Loucy (cell line): ENCODE measurements at regions not wholly inside any gene's neighbourhood (a gene's known extent, or its start where the extent isn't known, plus 50 kb on each side); places are given as distances from the start of the nearest gene placed in this dataset.

ENCODE experiments used
- H2AFZ ChIP-seq: fragments of 200-600 bp; sonication (generic); 2 replicates; pipeline ENCODE4 v1.6.0; 2016; ENCODE audit warnings: antibody characterized with exemption, mild to moderate bottlenecking, low read length, moderate library complexity
- H3F3A ChIP-seq: fragments of 200-600 bp; 2 replicates; pipeline ENCODE4 v1.6.0; 2016; ENCODE audit warnings: antibody characterized with exemption, low read depth, mild to moderate bottlenecking
- H3K27me3 ChIP-seq: fragments of 200-600 bp; sonication (generic); 2 replicates; pipeline ENCODE4 v1.6.1; 2014; ENCODE audit warnings: low read length, mild to moderate bottlenecking; ENCODE audit not compliant: insufficient read depth, poor library complexity, severe bottlenecking
- H3K36me3 ChIP-seq: fragments of 200-600 bp; sonication (generic); 2 replicates; pipeline ENCODE4 v1.6.1; 2016; ENCODE audit warnings: low read length; ENCODE audit not compliant: insufficient read depth
- H3K4me1 ChIP-seq: fragments of 200-600 bp; sonication (generic); 2 replicates; pipeline ENCODE4 v1.5.1; 2014; ENCODE audit warnings: low read length, mild to moderate bottlenecking; ENCODE audit not compliant: insufficient read depth, poor library complexity, severe bottlenecking
- H3K4me2 ChIP-seq: fragments of 200-600 bp; sonication (generic); 2 replicates; pipeline ENCODE4 v1.6.0; 2014; ENCODE audit warnings: antibody characterized with exemption, low read length, low read depth, mild to moderate bottlenecking; ENCODE audit not compliant: poor library complexity, severe bottlenecking
- H3K4me3 ChIP-seq: fragments of 200-600 bp; sonication (generic); 2 replicates; pipeline ENCODE4 v1.5.1; 2014; ENCODE audit warnings: low read length, mild to moderate bottlenecking, mixed read lengths; ENCODE audit not compliant: poor library complexity, severe bottlenecking
- H3K79me2 ChIP-seq: fragments of 200-600 bp; sonication (generic); 2 replicates; pipeline ENCODE4 v1.6.1; 2014; ENCODE audit warnings: low read length; ENCODE audit not compliant: insufficient read depth
- H3K9ac ChIP-seq: fragments of 200-600 bp; sonication (generic); 2 replicates; pipeline ENCODE4 v1.6.0; 2014; ENCODE audit warnings: mild to moderate bottlenecking, low read depth, low read length, moderate library complexity; ENCODE audit not compliant: poor library complexity, severe bottlenecking
- H3K9me2 ChIP-seq: fragments of 200-600 bp; sonication (generic); replicated peaks from 2 replicates; pipeline ENCODE4 v1.6.1; 2016; ENCODE audit warnings: low read depth, low read length, mixed read lengths
- H3K9me3 ChIP-seq: fragments of 200-600 bp; sonication (generic); 2 replicates; pipeline ENCODE4 v1.6.1; 2014; ENCODE audit warnings: mild to moderate bottlenecking, antibody characterized with exemption, low read length, low read depth; ENCODE audit not compliant: insufficient read depth
- H4K20me1 ChIP-seq: fragments of 200-600 bp; sonication (generic); 2 replicates; pipeline ENCODE4 v1.6.0; 2014; ENCODE audit warnings: antibody characterized with exemption, low read length, mild to moderate bottlenecking; ENCODE audit not compliant: insufficient read depth, poor library complexity, severe bottlenecking
- EZH2phosphoT487 ChIP-seq: fragments of 200-600 bp; IDR thresholded peaks from 2 replicates; pipeline ENCODE4 v1.6.1; 2018; ENCODE audit warnings: antibody characterized with exemption, mild to moderate bottlenecking, moderate library complexity, borderline replicate concordance
- TF ChIP-seq, protein P1 (sequence below): fragments of 200-600 bp; sonication (generic); conservative IDR thresholded peaks from 2 replicates; pipeline ENCODE4 v1.5.1; 2014; ENCODE audit warnings: mild to moderate bottlenecking, antibody characterized with exemption, low read length

DNA sequence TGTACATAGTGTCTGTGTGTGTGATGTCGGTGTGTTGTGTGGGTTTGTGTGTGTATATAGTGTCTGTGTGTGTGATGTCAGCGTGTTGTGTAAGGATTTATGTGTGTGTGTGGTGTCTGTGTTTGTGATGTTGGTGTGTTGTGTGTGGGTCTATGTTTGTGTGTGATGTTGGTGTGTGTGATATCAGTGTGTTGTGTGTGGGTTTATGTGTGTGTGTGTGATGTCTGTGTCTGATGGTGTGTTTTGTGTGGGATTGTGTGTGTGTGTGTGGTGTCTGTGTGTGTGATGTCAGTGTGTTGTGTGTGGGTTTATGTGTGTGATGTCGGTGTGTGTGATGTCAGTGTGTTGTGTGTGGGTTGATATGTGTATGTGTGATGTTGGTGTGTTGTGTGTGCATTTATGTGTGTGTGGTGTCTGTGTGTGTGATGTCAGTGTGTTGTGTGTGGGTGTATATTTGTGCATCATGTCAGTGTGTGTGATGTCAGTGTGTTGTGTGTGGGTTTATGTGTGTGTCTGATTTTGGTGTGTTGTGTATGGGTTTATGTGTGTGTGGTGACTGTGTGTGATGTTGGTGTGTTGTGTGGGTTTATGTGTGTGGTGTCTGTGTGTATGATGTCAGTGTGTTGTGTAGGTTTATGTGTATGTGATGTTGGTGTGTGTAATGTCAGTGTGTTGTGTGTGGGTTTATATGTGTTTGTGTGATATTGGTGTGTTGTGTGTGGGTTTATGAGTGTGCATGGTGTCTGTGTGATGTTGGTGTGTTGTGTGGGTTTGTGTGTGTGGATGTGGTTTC, 102.4 kb upstream of the CD93 start:
- Histone ChIP-seq H4K20me1 (no peaks in the 10 kb centered on the region), H3K36me3 (no peaks in the 10 kb centered on the region)
- TF ChIP-seq, protein P1, sequence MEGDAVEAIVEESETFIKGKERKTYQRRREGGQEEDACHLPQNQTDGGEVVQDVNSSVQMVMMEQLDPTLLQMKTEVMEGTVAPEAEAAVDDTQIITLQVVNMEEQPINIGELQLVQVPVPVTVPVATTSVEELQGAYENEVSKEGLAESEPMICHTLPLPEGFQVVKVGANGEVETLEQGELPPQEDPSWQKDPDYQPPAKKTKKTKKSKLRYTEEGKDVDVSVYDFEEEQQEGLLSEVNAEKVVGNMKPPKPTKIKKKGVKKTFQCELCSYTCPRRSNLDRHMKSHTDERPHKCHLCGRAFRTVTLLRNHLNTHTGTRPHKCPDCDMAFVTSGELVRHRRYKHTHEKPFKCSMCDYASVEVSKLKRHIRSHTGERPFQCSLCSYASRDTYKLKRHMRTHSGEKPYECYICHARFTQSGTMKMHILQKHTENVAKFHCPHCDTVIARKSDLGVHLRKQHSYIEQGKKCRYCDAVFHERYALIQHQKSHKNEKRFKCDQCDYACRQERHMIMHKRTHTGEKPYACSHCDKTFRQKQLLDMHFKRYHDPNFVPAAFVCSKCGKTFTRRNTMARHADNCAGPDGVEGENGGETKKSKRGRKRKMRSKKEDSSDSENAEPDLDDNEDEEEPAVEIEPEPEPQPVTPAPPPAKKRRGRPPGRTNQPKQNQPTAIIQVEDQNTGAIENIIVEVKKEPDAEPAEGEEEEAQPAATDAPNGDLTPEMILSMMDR, result no peak
- TF ChIP-seq EZH2phosphoT487, result no peak

DNA sequence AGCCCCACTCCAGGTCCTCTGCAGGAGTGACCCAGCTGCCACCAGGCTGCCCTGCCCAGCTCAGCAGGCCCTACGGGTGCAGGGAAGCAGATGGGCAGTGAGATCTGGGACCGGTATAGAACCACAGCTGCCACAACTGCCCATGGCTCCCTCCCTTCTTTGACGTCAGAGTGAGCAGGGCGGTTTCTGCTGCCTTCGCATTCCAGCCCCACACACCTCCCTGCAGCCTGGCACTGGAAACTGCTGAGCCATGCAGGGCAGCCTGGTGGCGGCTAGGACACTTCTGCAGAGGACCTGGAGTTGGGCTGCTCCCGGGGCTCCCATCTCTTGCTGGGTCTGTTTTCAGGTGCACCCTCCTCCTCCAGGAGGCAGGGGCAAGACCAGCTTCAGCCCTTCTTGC, 101.6 kb upstream of the CD93 start:
- H3K9me2 ChIP-seq, result no peaks in the 10 kb centered on the region
- H3K79me2 ChIP-seq, result no peaks in the 10 kb centered on the region
- no peak overlapping the region for H3K4me3 ChIP-seq
- H3K9ac ChIP-seq, result no peak overlapping the region
- no peaks in the 10 kb centered on the region for H3F3A ChIP-seq
- H3K4me2 ChIP-seq, result no peak overlapping the region
- no peaks in the 10 kb centered on the region for H3K9me3 ChIP-seq
- no peak for TF ChIP-seq EZH2phosphoT487
- TF ChIP-seq, protein P1, result no peak
- H4K20me1 ChIP-seq, result no peaks in the 10 kb centered on the region
- H2AFZ ChIP-seq, result no peak overlapping the region
- H3K27me3 ChIP-seq, result no peaks in the 10 kb centered on the region
- H3K36me3 ChIP-seq, result no peaks in the 10 kb centered on the region
- no peaks in the 10 kb centered on the region for H3K4me1 ChIP-seq

More for the DNA sequence above, 102.4 kb upstream of the CD93 start:
- H3K27me3 ChIP-seq, result no peaks in the 10 kb centered on the region
- H3K9me2 ChIP-seq, result no peaks in the 10 kb centered on the region
- H2AFZ ChIP-seq, result no peak overlapping the region
- H3F3A ChIP-seq, result no peaks in the 10 kb centered on the region
- no peaks in the 10 kb centered on the region for H3K4me1 ChIP-seq
- no peak overlapping the region for H3K9ac ChIP-seq
- H3K4me3 ChIP-seq, result no peak overlapping the region
- no peak overlapping the region for H3K4me2 ChIP-seq
- H3K79me2 ChIP-seq, result no peaks in the 10 kb centered on the region
- H3K9me3 ChIP-seq, result no peaks in the 10 kb centered on the region

DNA sequence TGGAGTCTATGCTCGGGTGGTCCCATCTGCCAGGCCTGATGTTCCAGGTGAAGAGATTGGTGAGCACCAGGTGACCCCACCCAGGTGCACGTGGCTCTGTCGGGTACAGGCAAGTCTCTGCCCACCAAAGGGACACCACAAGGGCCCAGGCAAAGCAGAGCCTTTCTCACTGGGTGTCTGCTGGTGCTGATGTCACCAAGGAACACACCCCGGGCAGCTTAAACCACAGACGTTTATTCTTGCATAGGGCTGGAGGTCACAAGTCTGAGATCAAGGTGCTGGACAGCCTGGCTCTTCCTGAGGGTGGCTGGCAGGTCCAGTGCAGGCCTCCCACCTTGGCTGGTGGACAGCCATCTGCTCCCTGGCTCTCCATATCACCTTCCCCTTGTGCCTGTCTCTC, 100.7 kb upstream of the CD93 start:
- no peaks in the 10 kb centered on the region for H4K20me1 ChIP-seq

More for the DNA sequence above, 100.7 kb upstream of the CD93 start:
- H3K36me3 ChIP-seq, result no peaks in the 10 kb centered on the region
- no peaks in the 10 kb centered on the region for H3F3A ChIP-seq
- TF ChIP-seq, protein P1, result no peak
- no peak for TF ChIP-seq EZH2phosphoT487
- H3K9me3 ChIP-seq, result no peaks in the 10 kb centered on the region
- no peak overlapping the region for H3K4me3 ChIP-seq
- H3K9me2 ChIP-seq, result no peaks in the 10 kb centered on the region
- H3K9ac ChIP-seq, result no peak overlapping the region
- no peaks in the 10 kb centered on the region for H3K4me1 ChIP-seq
- no peaks in the 10 kb centered on the region for H3K79me2 ChIP-seq
- H3K4me2 ChIP-seq, result no peak overlapping the region
- no peaks in the 10 kb centered on the region for H3K27me3 ChIP-seq
- no peak overlapping the region for H2AFZ ChIP-seq
